ENCODE measurements at regions not wholly inside any gene's neighbourhood (a gene's known extent, or its start where the extent isn't known, plus 50 kb on each side); places are given as distances from the start of the nearest gene placed in this dataset.

GRCh38 chr13:47639738-47640447 lies 361.2 kb downstream of the SUCLA2 start:
- Histone ChIP-seq H3K4me3 (no peak overlapping the region), H3K27ac (no peak overlapping the region), H3K27me3 (no peaks in the 10 kb centered on the region), H3K9me3 (replicated peaks in 1 of 3) (no peaks in the 10 kb centered on the region), H3K36me3 (replicated peaks in 1 of 2) (no peaks in the 10 kb centered on the region), H3K4me1 (replicated peaks in 1 of 2) (no peaks in the 10 kb centered on the region)
- whole genome bisulfite sequencing, 4 donors = 59 to 68% (median 65%) methylated on average over 2 of the region's 2 CpGs
- intact Hi-C loops (cut with DNase I) = no loop called here
- DNase-seq = no peak
- TF ChIP-seq CTCF (IDR thresholded peaks at IDR 0.05) (no peak), POLR2A (IDR thresholded peaks at IDR 0.05) (no peak)

- H3K27me3 ChIP-seq = no peaks in the 10 kb centered on the region
- no peak for DNase-seq
- TF ChIP-seq POLR2A (IDR thresholded peaks at IDR 0.05) = no peak
- no peak for TF ChIP-seq CTCF (IDR thresholded peaks at IDR 0.05)
- no peaks in the 10 kb centered on the region for H3K4me1 ChIP-seq (replicated peaks in 1 of 2)
- no peak overlapping the region for H3K27ac ChIP-seq
- WGBS, 4 donors = 79 to 94% (median 88%) methylated on average over 1 of the region's 1 CpG
- no peaks in the 10 kb centered on the region for H3K9me3 ChIP-seq (replicated peaks in 1 of 3)
- intact Hi-C loops (cut with DNase I) = no loop called here
- H3K36me3 ChIP-seq (replicated peaks in 1 of 2) = no peaks in the 10 kb centered on the region
- H3K4me3 ChIP-seq = no peak overlapping the region
Observed at GRCh38 chr13:47638627-47639026, 362.4 kb downstream of the SUCLA2 start.

- Histone ChIP-seq H3K4me1 (replicated peaks in 1 of 2) (no peaks in the 10 kb centered on the region), H3K36me3 (replicated peaks in 1 of 2) (no peaks in the 10 kb centered on the region), H3K27me3 (no peaks in the 10 kb centered on the region), H3K27ac (no peak overlapping the region), H3K9me3 (replicated peaks in 1 of 3) (no peaks in the 10 kb centered on the region), H3K4me3 (no peak overlapping the region)
- TF ChIP-seq CTCF (IDR thresholded peaks at IDR 0.05) = no peak
- TF ChIP-seq POLR2A (IDR thresholded peaks at IDR 0.05) = no peak
- WGBS, 4 donors = 49 to 70% (median 60%) methylated on average over 2 to 4 of the region's 4 CpGs
- intact Hi-C loops (cut with DNase I) = no loop called here
- no peak for DNase-seq
Observed at GRCh38 chr13:47632311-47632710, 368.8 kb downstream of the SUCLA2 start.

GRCh38 chr13:47628666-47629065 lies 372.4 kb downstream of the SUCLA2 start:
- intact Hi-C loops (cut with DNase I) = no loop called here
- Histone ChIP-seq H3K27ac (no peak overlapping the region), H3K27me3 (no peaks in the 10 kb centered on the region), H3K4me3 (no peak overlapping the region), H3K4me1 (replicated peaks in 1 of 2) (no peaks in the 10 kb centered on the region), H3K36me3 (replicated peaks in 1 of 2) (no peaks in the 10 kb centered on the region), H3K9me3 (replicated peaks in 1 of 3) (no peaks in the 10 kb centered on the region)
- TF ChIP-seq POLR2A (IDR thresholded peaks at IDR 0.05) (no peak), CTCF (IDR thresholded peaks at IDR 0.05) (no peak)
- 79 to 88% (median 80%) methylated on average over 2 of the region's 2 CpGs for WGBS, 4 donors
- DNase-seq = no peak

All from adrenal gland (tissue), 9 donors.